ENCODE measurements at regions not wholly inside any gene's neighbourhood (a gene's known extent, or its start where the extent isn't known, plus 50 kb on each side); places are given as distances from the start of the nearest gene placed in this dataset.
A peak's percentile ranks its signal among the peaks of the same experiment; 100 is the strongest.

DNA sequence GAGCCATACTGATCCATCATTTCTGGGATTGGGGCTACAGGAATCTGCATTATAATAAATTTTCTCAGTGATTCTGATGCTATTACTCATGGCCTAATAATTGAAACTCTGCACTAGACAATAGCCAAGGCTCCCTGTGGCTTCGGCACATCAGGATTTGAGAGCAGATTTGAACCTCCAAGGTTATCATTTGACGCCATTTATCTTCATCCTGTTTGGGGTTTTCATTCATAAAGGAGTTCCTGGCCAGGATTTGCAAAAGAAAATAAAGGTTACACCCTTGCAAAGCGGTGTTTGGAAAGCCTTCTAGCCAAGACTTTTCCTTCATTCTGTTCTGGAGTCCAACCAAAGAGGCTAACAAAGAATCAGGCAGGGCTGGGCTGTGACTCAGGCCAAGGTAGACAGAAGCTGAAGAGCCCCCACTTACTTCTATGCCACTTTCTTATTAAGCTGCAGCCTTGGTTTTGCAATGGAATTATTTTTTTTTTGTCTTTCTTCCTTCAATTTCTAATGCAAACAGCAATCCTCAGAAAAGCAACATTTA is 330.1 kb downstream of the DHX35 start:
- peaks cover 17% of the 10 kb centered on the region for H3K36me3 Mint-ChIP-seq
- H3K4me1 Mint-ChIP-seq: peaks cover 59% of the 10 kb centered on the region
- DNase-seq (ENCODE audit: low spot score): no peak
- H3K27me3 Mint-ChIP-seq (ENCODE audit: low read depth): peaks cover 6% of the 10 kb centered on the region
- ChIA-PET POLR2A (no interaction called here), CTCF (interaction anchor here (1.1 to 4.2 kb wide), 3 partner anchors 10 to 28 kb away, joined by 3 to 17 read pairs (median 5); no protein-coding TSS in a partner anchor)
- H3K27ac Mint-ChIP-seq: no peak overlapping the region; the same call in 1 of the 2 replicates
- TF ChIP-seq ATF3 (CRISPR knock-in tag; conservative IDR thresholded peaks at IDR 0.05) (no peak), ATF6 (CRISPR knock-in tag; IDR thresholded peaks at IDR 0.05) (no peak), CBFB (CRISPR knock-in tag; IDR thresholded peaks at IDR 0.05; ENCODE audit: low read depth) (no peak), ARID4B (CRISPR knock-in tag; IDR thresholded peaks at IDR 0.05; ENCODE audit: borderline replicate concordance) (no peak), TEAD4 (CRISPR knock-in tag; IDR thresholded peaks at IDR 0.05) (no peak), MXD4 (CRISPR knock-in tag; IDR thresholded peaks at IDR 0.05; ENCODE audit: borderline replicate concordance) (no peak), RELA (CRISPR knock-in tag; IDR thresholded peaks at IDR 0.05; ENCODE audit: borderline replicate concordance) (no peak), RORB (CRISPR knock-in tag; IDR thresholded peaks at IDR 0.05) (no peak), JAZF1 (CRISPR knock-in tag; IDR thresholded peaks at IDR 0.05) (no peak)
- TF ChIP-seq, protein P1, sequence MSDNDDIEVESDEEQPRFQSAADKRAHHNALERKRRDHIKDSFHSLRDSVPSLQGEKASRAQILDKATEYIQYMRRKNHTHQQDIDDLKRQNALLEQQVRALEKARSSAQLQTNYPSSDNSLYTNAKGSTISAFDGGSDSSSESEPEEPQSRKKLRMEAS (CRISPR knock-in tag; IDR thresholded peaks at IDR 0.05): no peak
- no peak overlapping the region for H3K4me3 Mint-ChIP-seq
- ATAC-seq: no peak
- peaks cover 24% of the 10 kb centered on the region for H3K9me3 Mint-ChIP-seq

DNA sequence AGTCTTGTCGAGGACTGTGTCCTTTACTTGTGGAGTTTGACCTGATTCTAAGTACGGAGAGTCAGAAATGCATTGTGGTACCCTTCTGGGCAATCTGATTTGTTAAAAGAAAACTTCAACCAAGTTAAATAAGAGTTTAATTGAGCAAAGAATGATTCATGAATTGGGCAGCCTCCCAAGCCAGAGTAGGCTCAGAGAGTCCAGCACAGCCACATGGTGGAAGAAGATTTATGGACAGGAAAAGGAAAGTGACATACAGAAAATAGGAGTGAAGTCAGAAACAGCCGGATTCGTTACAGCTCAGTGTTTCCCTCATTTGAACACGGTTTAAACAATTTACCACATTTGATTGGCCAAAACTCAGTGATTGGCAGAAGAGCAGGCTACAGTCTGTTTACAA is 329.2 kb downstream of the DHX35 start:
- CTCF ChIA-PET: interaction anchor here (1.3 to 4.2 kb wide), 4 partner anchors 9 to 138 kb away, joined by 3 to 23 read pairs (median 11); no protein-coding TSS in a partner anchor
- Mint-ChIP-seq H3K4me1 (peaks cover 59% of the 10 kb centered on the region), H3K4me3 (no peak overlapping the region), H3K27ac (peak overlapping the region; percentile 72), H3K9me3 (peaks cover 34% of the 10 kb centered on the region), H3K36me3 (peaks cover 26% of the 10 kb centered on the region), H3K27me3 (ENCODE audit: low read depth) (peaks cover 14% of the 10 kb centered on the region)
- DNase-seq (ENCODE audit: low spot score) (no peak), ATAC-seq (no peak)
- POLR2A ChIA-PET: no interaction called here
- TF ChIP-seq SMAD4 (CRISPR knock-in tag; IDR thresholded peaks at IDR 0.05): no peak
- TF ChIP-seq CBFB (CRISPR knock-in tag; IDR thresholded peaks at IDR 0.05; ENCODE audit: low read depth): no peak
- TF ChIP-seq AR (CRISPR knock-in tag; IDR thresholded peaks at IDR 0.05): no peak
- no peak for TF ChIP-seq SMAD3 (CRISPR knock-in tag; IDR thresholded peaks at IDR 0.05; ENCODE audit: borderline replicate concordance)
- TF ChIP-seq NFATC4 (CRISPR knock-in tag; IDR thresholded peaks at IDR 0.05): no peak
- TF ChIP-seq ELF4 (CRISPR knock-in tag; IDR thresholded peaks at IDR 0.05; ENCODE audit: low read depth): no peak
- TF ChIP-seq SP1 (CRISPR knock-in tag; conservative IDR thresholded peaks at IDR 0.05): no peak
- TF ChIP-seq TEAD1 (CRISPR knock-in tag; IDR thresholded peaks at IDR 0.05): no peak
- TF ChIP-seq TP53 (CRISPR knock-in tag; IDR thresholded peaks at IDR 0.05): no peak
- TF ChIP-seq JUN (CRISPR knock-in tag; IDR thresholded peaks at IDR 0.05): no peak
- TF ChIP-seq ZNF317 (CRISPR knock-in tag; IDR thresholded peaks at IDR 0.05; ENCODE audit: borderline replicate concordance, low read depth): no peak
- no peak for TF ChIP-seq ZNF121 (CRISPR knock-in tag; IDR thresholded peaks at IDR 0.05)

Data from WTC11 (cell line).